ENCODE measurements at regions not wholly inside any gene's neighbourhood (a gene's known extent, or its start where the extent isn't known, plus 50 kb on each side); places are given as distances from the start of the nearest gene placed in this dataset.

DNA sequence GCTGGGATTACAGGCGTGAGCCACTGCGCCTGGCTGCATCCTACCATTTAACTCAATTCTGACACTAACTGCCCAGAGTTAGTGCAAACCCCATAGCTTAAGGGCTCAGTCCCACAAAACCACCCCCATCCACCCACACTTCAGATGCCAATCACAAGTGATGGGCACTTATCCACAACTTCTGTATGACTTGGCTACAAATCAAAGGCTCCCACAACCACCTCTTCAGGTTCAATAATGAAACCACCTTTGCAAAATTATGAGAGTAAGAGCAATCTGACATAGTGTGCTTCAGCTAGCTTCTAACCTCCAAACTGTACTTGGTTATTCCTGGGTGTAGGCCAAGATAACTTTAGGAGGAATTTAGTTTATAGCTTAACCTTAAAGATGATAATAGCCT is 51.3 kb upstream of the SLC35F5 start:
- POLR2A ChIA-PET: no interaction called here
- no peaks in the 10 kb centered on the region for H3K9me3 ChIP-seq
- H3F3A ChIP-seq (replicated peaks; ENCODE audit: insufficient read depth): no peaks in the 10 kb centered on the region
- H3K27me3 ChIP-seq (ENCODE audit: insufficient read depth): no peaks in the 10 kb centered on the region
- H2AFZ ChIP-seq (ENCODE audit: low read depth): no peak overlapping the region
- H3K27ac ChIP-seq (ENCODE audit: low read depth in 2 of 2, low read length in 1 of 2): no peak overlapping the region
- 89% methylated on average over 2 of the region's 2 CpGs for WGBS (ENCODE audit: low lambda C conversion rate)
- no peaks in the 10 kb centered on the region; the same call in 1 of the 2 replicates for H3K9me2 ChIP-seq
- H3K4me1 ChIP-seq (ENCODE audit: control insufficient read depth in 1 of 2, insufficient read depth in 2 of 2, low read depth in 1 of 2, low read length in 1 of 2): no peaks in the 10 kb centered on the region
- no peak overlapping the region for H3K9ac ChIP-seq
- CTCF ChIA-PET: no interaction called here
- TF ChIP-seq IRF3 (IDR thresholded peaks at IDR 0.05; ENCODE audit: low read depth, low read length): no peak
- no peak for TF ChIP-seq RAD21 (IDR thresholded peaks at IDR 0.05; ENCODE audit: low read length)
- no peak for TF ChIP-seq JUND (IDR thresholded peaks at IDR 0.05)
- no peak for TF ChIP-seq FOXJ3 (CRISPR knock-in tag; IDR thresholded peaks at IDR 0.05)
- TF ChIP-seq TEAD4 (IDR thresholded peaks at IDR 0.05; ENCODE audit: borderline replicate concordance, insufficient read depth): no peak
- TF ChIP-seq PBX3 (IDR thresholded peaks at IDR 0.05): no peak
- no peak for TF ChIP-seq POLR2AphosphoS5 (IDR thresholded peaks at IDR 0.05; ENCODE audit: low read depth, low read length)
- no peak for TF ChIP-seq MXI1 (IDR thresholded peaks at IDR 0.05; ENCODE audit: low read depth, low read length)
- TF ChIP-seq NRF1 (IDR thresholded peaks at IDR 0.05; ENCODE audit: low read depth, low read length): no peak
- TF ChIP-seq RFX5 (IDR thresholded peaks at IDR 0.05; ENCODE audit: low read length): no peak
- TF ChIP-seq MEF2A (IDR thresholded peaks at IDR 0.05; ENCODE audit: borderline replicate concordance, low read depth): no peak
- no peak for TF ChIP-seq SIN3A (IDR thresholded peaks at IDR 0.05; ENCODE audit: borderline replicate concordance, low read depth, low read length)
- TF ChIP-seq ZBTB33 (IDR thresholded peaks at IDR 0.05; ENCODE audit: borderline replicate concordance, low read depth): no peak
- no peak for TF ChIP-seq SMC3 (IDR thresholded peaks at IDR 0.05; ENCODE audit: low read depth, low read length)
- TF ChIP-seq EZH2phosphoT487 (IDR thresholded peaks at IDR 0.05; ENCODE audit: borderline replicate concordance, low read depth): no peak
- H3K4me2 ChIP-seq: no peak overlapping the region
- H3K4me3 ChIP-seq (ENCODE audit: low read depth in 2 of 2, low read length in 1 of 2): no peak overlapping the region
- no peaks in the 10 kb centered on the region for H3K36me3 ChIP-seq (replicated peaks in 1 of 2; ENCODE audit: control insufficient read depth in 1 of 2, insufficient read depth in 2 of 2, low read length in 1 of 2)
- no peaks in the 10 kb centered on the region for H4K20me1 ChIP-seq (ENCODE audit: insufficient read depth)
- H3K79me2 ChIP-seq (ENCODE audit: insufficient read depth): no peaks in the 10 kb centered on the region
- DNase-seq: no peak
